Fibroblast of gingiva (primary cell): ENCODE measurements at regions not wholly inside any gene's neighbourhood (a gene's known extent, or its start where the extent isn't known, plus 50 kb on each side); places are given as distances from the start of the nearest gene placed in this dataset.

Source experiments
- DNase-seq: peaks from one replicate; pipeline ENCODE4 v3.0.0-alpha.2; 2011; ENCODE audit warnings: low read depth

DNA sequence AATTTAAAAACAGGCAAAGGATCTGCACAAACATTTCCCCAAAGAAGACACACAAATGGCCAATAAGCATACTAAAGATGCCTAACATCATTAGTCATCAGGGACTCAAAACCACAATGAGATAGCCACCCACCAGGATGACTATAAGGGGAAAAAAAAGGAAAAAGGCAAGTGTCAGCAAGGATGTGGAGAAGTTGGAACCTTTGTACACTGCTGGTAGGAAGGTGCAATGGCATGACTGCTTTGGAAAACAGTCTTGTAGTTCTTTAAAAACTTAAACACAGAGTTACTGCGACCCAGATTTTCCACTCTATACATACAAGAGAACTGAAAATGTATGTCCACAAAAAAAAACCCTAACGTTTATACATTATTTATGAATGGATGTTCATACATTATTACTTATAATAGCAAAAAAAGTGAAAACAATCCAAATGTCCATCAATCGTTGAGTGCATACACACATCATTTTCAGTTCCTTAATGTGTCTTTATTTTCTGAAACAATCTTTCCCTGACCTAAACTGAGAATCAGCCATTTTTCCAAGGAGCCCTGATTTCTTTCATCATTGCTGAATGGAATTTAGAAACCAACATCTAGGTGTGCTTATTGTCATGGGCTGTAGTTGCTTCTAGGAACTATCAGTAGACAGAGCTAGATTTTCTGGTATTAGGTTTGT lies 64.7 kb upstream of the TLK1 start:
- peak; percentile 45 for DNase-seq

DNA sequence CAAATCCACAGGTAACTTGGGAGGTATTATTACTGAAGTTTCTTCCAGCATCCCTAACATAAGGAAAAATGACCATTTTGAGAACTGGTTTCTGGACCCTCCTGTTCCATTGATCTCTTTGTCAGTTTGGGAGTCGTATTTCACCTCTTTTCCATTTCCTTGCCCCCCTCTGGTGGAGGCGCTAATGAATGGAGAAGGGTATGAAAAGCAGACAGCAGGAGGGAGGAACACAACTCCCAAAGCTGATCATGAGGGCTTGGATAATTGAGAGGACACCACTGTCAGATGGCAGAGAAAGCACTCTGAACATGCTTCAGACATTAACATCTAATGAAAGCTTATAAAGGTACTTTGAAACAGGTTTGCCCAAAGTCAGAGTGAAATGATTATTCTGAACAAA lies 56.6 kb upstream of the TLK1 start:
- DNase-seq: no peak

DNA sequence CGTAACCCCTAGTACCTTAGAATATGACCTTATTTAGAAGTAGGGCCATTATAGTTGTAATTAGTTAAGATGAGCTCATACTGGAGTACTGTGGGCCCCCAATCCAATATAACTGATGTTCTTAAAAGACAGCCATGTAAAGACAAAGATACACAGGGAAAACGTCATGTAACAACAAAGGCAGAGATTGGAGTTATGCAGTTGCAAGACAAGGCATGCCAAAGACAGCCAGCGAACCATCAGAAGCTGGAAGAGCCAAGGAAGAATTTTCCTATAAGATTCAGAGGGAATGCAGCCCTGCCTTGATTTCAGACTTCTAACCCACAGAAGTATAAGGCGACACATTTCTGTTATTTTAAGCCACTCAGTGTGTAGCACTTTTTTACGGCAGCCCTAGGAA lies 55.9 kb upstream of the TLK1 start:
- no peak for DNase-seq

DNA sequence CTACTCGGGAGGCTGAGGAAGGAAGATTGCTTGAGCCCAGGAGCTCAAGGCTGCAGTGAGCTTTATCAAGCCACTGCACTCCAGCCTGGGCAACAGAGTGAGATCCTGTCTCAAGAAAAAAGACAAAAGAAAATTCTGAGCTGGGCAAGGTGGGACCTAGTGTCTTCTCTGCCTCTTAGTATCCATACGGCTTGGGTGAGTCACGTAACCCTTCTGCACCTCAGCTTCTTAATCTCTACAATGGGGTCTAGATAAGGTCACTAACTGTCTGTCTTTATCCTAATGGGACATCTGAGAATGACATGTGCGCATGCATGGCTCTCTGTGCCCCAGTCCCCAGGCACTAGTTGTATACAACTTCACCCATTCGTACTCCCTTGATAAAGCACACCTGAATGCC lies 53.4 kb upstream of the TLK1 start:
- DNase-seq: no peak

DNA sequence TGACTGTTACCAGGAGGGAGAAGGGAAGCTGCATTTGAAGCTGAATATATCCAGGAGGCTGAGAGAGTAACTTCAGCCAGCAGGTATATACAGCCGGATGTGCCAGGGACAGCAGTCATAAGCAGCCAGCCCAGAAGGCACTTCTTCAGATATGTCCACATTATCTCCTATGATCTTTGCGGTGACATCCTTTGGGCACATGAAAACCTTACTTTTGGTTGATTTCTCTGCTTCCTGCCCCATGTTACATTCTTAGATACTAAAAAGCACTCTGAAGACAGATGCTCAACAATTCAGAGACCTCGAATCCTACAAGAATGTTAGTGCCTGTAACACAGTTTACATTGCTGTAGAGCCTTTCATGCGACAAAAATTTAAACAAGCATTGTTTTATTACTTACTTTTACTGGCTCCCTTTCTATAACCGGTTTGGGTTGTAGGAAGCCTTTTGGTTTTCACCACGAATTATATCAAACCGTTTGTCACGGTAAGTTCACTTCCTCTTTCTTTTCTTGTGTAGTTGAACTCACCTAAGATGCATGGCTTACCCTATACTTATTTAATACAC lies 50.3 kb upstream of the TLK1 start:
- no peak for DNase-seq
